Head of caudate nucleus (tissue), 42 donors: ENCODE measurements at regions not wholly inside any gene's neighbourhood (a gene's known extent, or its start where the extent isn't known, plus 50 kb on each side); places are given as distances from the start of the nearest gene placed in this dataset.
A peak's percentile ranks its signal among the peaks of the same experiment; 100 is the strongest.
"Not testable (repeated sequence)": the region's sequence is repeated elsewhere in the genome, so short reads cannot be mapped to it uniquely, and the experiment has no call there.

Source experiments
- DNase-seq, 42 donors: peaks; one replicate each; pipeline versions ENCODE4 v3.0.0 to v3.0.0-alpha.2; 2020 to 2021; ENCODE audit warnings: mixed read lengths in 7 of 42
- intact Hi-C: fragments of 100-400 bp; cut with DNase I; formaldehyde crosslinking; loops from one replicate; pipeline ENCODE4 v1.15.0; 2022

- DNase-seq = no peak
- intact Hi-C loops = no loop called here
Measured at GRCh38 chr7:20083781-20084180, 133.4 kb downstream of the MACC1 start.

- intact Hi-C loops = no loop called here
- no peak for DNase-seq
Measured at GRCh38 chr7:20079080-20079479, 138.1 kb downstream of the MACC1 start.

- intact Hi-C loops = no loop called here
- DNase-seq = no peak
Measured at GRCh38 chr7:20076835-20077234, 140.3 kb downstream of the MACC1 start.

GRCh38 chr7:20075992-20076820 is 141.0 kb downstream of the MACC1 start:
- intact Hi-C loops = no loop called here
- no peak for DNase-seq

- no peak for DNase-seq
- intact Hi-C loops = no loop called here
Measured at GRCh38 chr7:20075440-20075839, 141.7 kb downstream of the MACC1 start.

- intact Hi-C loops, DNase-seq: not testable (repeated sequence)
Measured at GRCh38 chr7:20068004-20068403, 149.2 kb downstream of the MACC1 start.

- intact Hi-C loops = no loop called here
- DNase-seq = peak in 3 of 42 donors; percentile 2 to 15 (median 3)
Measured at GRCh38 chr7:20064974-20065862, 152.0 kb downstream of the MACC1 start.

- intact Hi-C loops = no loop called here
Measured at GRCh38 chr7:20064181-20064970, 152.8 kb downstream of the MACC1 start.

GRCh38 chr7:20063644-20064043 is 153.5 kb downstream of the MACC1 start:
- intact Hi-C loops = no loop called here
- no peak for DNase-seq

More at GRCh38 chr7:20064181-20064970, 152.8 kb downstream of the MACC1 start:
- DNase-seq = no peak

- intact Hi-C loops = no loop called here
- no peak for DNase-seq
Measured at GRCh38 chr7:20062932-20063331, 154.3 kb downstream of the MACC1 start.

GRCh38 chr7:20053334-20054104 is 163.7 kb downstream of the MACC1 start:
- intact Hi-C loops = no loop called here
- no peak for DNase-seq

- DNase-seq = no peak
- intact Hi-C loops = no loop called here
Measured at GRCh38 chr7:20050241-20050966, 166.8 kb downstream of the MACC1 start.

GRCh38 chr7:20038676-20039075 is 178.5 kb downstream of the MACC1 start:
- intact Hi-C loops = no loop called here
- no peak for DNase-seq

- intact Hi-C loops = no loop called here
- no peak for DNase-seq
Measured at GRCh38 chr7:20035279-20035875, 181.8 kb downstream of the MACC1 start.

GRCh38 chr7:20033621-20034400 is 183.4 kb downstream of the MACC1 start:
- DNase-seq = no peak
- intact Hi-C loops = no loop called here

GRCh38 chr7:20032741-20033140 is 184.4 kb downstream of the MACC1 start:
- intact Hi-C loops = no loop called here
- no peak for DNase-seq

GRCh38 chr7:20030915-20031362 is 186.2 kb downstream of the MACC1 start:
- intact Hi-C loops = no loop called here
- DNase-seq = no peak
